ENCODE measurements at regions not wholly inside any gene's neighbourhood (a gene's known extent, or its start where the extent isn't known, plus 50 kb on each side); places are given as distances from the start of the nearest gene placed in this dataset.
"Not testable (repeated sequence)": the region's sequence is repeated elsewhere in the genome, so short reads cannot be mapped to it uniquely, and the experiment has no call there.

GRCh38 chr21:18744840-18745239 is 341.3 kb upstream of the TMPRSS15 start:
- Histone ChIP-seq H3K9ac (ENCODE audit: low read length) (no peak overlapping the region), H3F3A (ENCODE audit: insufficient read depth, low read length) (no peaks in the 10 kb centered on the region), H3K9me2 (replicated peaks; ENCODE audit: insufficient read depth, low read length) (no peaks in the 10 kb centered on the region), H3K9me3 (replicated peaks; ENCODE audit: insufficient read depth, low read length) (no peaks in the 10 kb centered on the region), H3K36me3 (replicated peaks; ENCODE audit: insufficient read depth, low read length) (no peaks in the 10 kb centered on the region), H3K27ac (ENCODE audit: low read length) (no peak overlapping the region), H3K4me3 (ENCODE audit: low read length) (no peak overlapping the region), H3K79me2 (ENCODE audit: low read length) (no peaks in the 10 kb centered on the region), H3K27me3 (replicated peaks; ENCODE audit: insufficient read depth, low read length) (no peaks in the 10 kb centered on the region), H3K4me1 (ENCODE audit: low read length) (no peaks in the 10 kb centered on the region), H2AFZ (ENCODE audit: low read length) (no peak overlapping the region), H3K4me2 (ENCODE audit: low read depth, low read length) (no peak overlapping the region), H4K20me1 (ENCODE audit: insufficient read depth, low read length) (no peaks in the 10 kb centered on the region)
- DNase-seq, result no peak
- TF ChIP-seq EZH2phosphoT487 (IDR thresholded peaks at IDR 0.05; ENCODE audit: low read length) (no peak), EZH2 (optimal IDR thresholded peaks at IDR 0.05; ENCODE audit: low read depth, low read length) (no peak), CTCF (IDR thresholded peaks at IDR 0.05; ENCODE audit: low read length) (no peak)

GRCh38 chr21:18752894-18753293 is 349.3 kb upstream of the TMPRSS15 start:
- not testable (repeated sequence) for H4K20me1 ChIP-seq (ENCODE audit: insufficient read depth, low read length); DNase-seq; H3K79me2 ChIP-seq (ENCODE audit: low read length); H3K27me3 ChIP-seq (replicated peaks; ENCODE audit: insufficient read depth, low read length); H3K4me3 ChIP-seq (ENCODE audit: low read length); H3K9ac ChIP-seq (ENCODE audit: low read length); H3K9me3 ChIP-seq (replicated peaks; ENCODE audit: insufficient read depth, low read length); H3K9me2 ChIP-seq (replicated peaks; ENCODE audit: insufficient read depth, low read length); H3F3A ChIP-seq (ENCODE audit: insufficient read depth, low read length); H3K27ac ChIP-seq (ENCODE audit: low read length); H2AFZ ChIP-seq (ENCODE audit: low read length); H3K36me3 ChIP-seq (replicated peaks; ENCODE audit: insufficient read depth, low read length); H3K4me2 ChIP-seq (ENCODE audit: low read depth, low read length); H3K4me1 ChIP-seq (ENCODE audit: low read length)

- H4K20me1 ChIP-seq (ENCODE audit: insufficient read depth, low read length); H3K9ac ChIP-seq (ENCODE audit: low read length); DNase-seq; H3K36me3 ChIP-seq (replicated peaks; ENCODE audit: insufficient read depth, low read length); H3K4me3 ChIP-seq (ENCODE audit: low read length); H3K4me2 ChIP-seq (ENCODE audit: low read depth, low read length); H3K27ac ChIP-seq (ENCODE audit: low read length); H3K4me1 ChIP-seq (ENCODE audit: low read length); H3K9me3 ChIP-seq (replicated peaks; ENCODE audit: insufficient read depth, low read length); H3K27me3 ChIP-seq (replicated peaks; ENCODE audit: insufficient read depth, low read length); H3K9me2 ChIP-seq (replicated peaks; ENCODE audit: insufficient read depth, low read length); H3F3A ChIP-seq (ENCODE audit: insufficient read depth, low read length); H3K79me2 ChIP-seq (ENCODE audit: low read length); H2AFZ ChIP-seq (ENCODE audit: low read length): not testable (repeated sequence)
These were observed 352.7 kb upstream of the TMPRSS15 start for GRCh38 chr21:18756272-18756671.

- TF ChIP-seq EZH2phosphoT487 (IDR thresholded peaks at IDR 0.05; ENCODE audit: low read length) (no peak), EZH2 (optimal IDR thresholded peaks at IDR 0.05; ENCODE audit: low read depth, low read length) (no peak), CTCF (IDR thresholded peaks at IDR 0.05; ENCODE audit: low read length) (no peak)
- DNase-seq, result no peak
- H3K79me2 ChIP-seq (ENCODE audit: low read length), result no peaks in the 10 kb centered on the region
- H4K20me1 ChIP-seq (ENCODE audit: insufficient read depth, low read length), result no peaks in the 10 kb centered on the region
- H3K9ac ChIP-seq (ENCODE audit: low read length), result no peak overlapping the region
- no peaks in the 10 kb centered on the region for H3K4me1 ChIP-seq (ENCODE audit: low read length)
- H3K27me3 ChIP-seq (replicated peaks; ENCODE audit: insufficient read depth, low read length), result no peaks in the 10 kb centered on the region
- H3K4me2 ChIP-seq (ENCODE audit: low read depth, low read length), result no peak overlapping the region
- H3K27ac ChIP-seq (ENCODE audit: low read length), result no peak overlapping the region
- no peak overlapping the region for H3K4me3 ChIP-seq (ENCODE audit: low read length)
- no peak overlapping the region for H2AFZ ChIP-seq (ENCODE audit: low read length)
- H3K9me3 ChIP-seq (replicated peaks; ENCODE audit: insufficient read depth, low read length), result no peaks in the 10 kb centered on the region
- no peaks in the 10 kb centered on the region for H3F3A ChIP-seq (ENCODE audit: insufficient read depth, low read length)
- H3K36me3 ChIP-seq (replicated peaks; ENCODE audit: insufficient read depth, low read length), result no peaks in the 10 kb centered on the region
- no peaks in the 10 kb centered on the region for H3K9me2 ChIP-seq (replicated peaks; ENCODE audit: insufficient read depth, low read length)
These were observed 355.7 kb upstream of the TMPRSS15 start for GRCh38 chr21:18759267-18759666.

Measured in MM.1S (cell line).